H1 (cell line): ENCODE measurements at regions not wholly inside any gene's neighbourhood (a gene's known extent, or its start where the extent isn't known, plus 50 kb on each side); places are given as distances from the start of the nearest gene placed in this dataset.

ENCODE experiments used
- CTCF ChIA-PET: fragments of 300-600 bp; sonication (Branson Sonifier 250); formaldehyde crosslinking; loops from one replicate; lab custom pipeline; 2021; ENCODE audit not compliant: partially characterized antibody; lab: Charles Lee
- POLR2A ChIA-PET: fragments of 300-600 bp; sonication (Branson Sonifier 250); formaldehyde crosslinking; loops from one replicate; lab custom pipeline; 2021; ENCODE audit warnings: inconsistent platforms; ENCODE audit not compliant: partially characterized antibody; lab: Charles Lee
- DNase-seq, 2 experiments: peaks; one replicate each; pipeline versions ENCODE4 v3.0.0 to v3.0.0-alpha.2; 2010 to 2022; ENCODE audit warnings: low spot score in 2 of 2, low read depth in 1 of 2, mixed read lengths in 1 of 2
- FAIRE-seq: peaks from 2 replicates; lab custom pipeline; 2011; peaks lifted over from hg19 to GRCh38; lab: Jason Lieb, UNC
- H2AFZ ChIP-seq: 2 replicates; pipeline ENCODE4 v1.8.1; 2012; ENCODE audit warnings: low read length, inconsistent platforms
- H2AK5ac ChIP-seq: 2 replicates; pipeline ENCODE4 v1.6.1; 2013; ENCODE audit warnings: low read depth, low read length
- H2BK120ac ChIP-seq: replicated peaks from 2 replicates; pipeline ENCODE3; 2013; ENCODE audit warnings: low read depth, low read length, inconsistent platforms
- H2BK12ac ChIP-seq: 2 replicates; pipeline ENCODE4 v1.6.1; 2013; ENCODE audit warnings: low read depth, low read length
- H2BK15ac ChIP-seq: 2 replicates; pipeline ENCODE4 v1.6.1; 2013; ENCODE audit warnings: low read length
- H2BK20ac ChIP-seq: 2 replicates; pipeline ENCODE4 v1.6.1; 2013; ENCODE audit warnings: low read length
- H2BK5ac ChIP-seq: 2 replicates; pipeline ENCODE4 v1.6.1; 2013; ENCODE audit warnings: low read depth, low read length
- H3K14ac ChIP-seq: 2 replicates; pipeline ENCODE4 v1.6.1; 2013; ENCODE audit warnings: inconsistent platforms; ENCODE audit not compliant: insufficient read length
- H3K18ac ChIP-seq: 2 replicates; pipeline ENCODE4 v1.6.1; 2013; ENCODE audit warnings: low read length; ENCODE audit errors: extremely low read depth
- H3K23ac ChIP-seq: 2 replicates; pipeline ENCODE4 v1.6.1; 2013; ENCODE audit warnings: inconsistent platforms; ENCODE audit not compliant: insufficient read length
- H3K23me2 ChIP-seq: 2 replicates; pipeline ENCODE4 v1.6.1; 2013; ENCODE audit warnings: low read depth, low read length
- H3K27ac ChIP-seq: 2 replicates; pipeline ENCODE4 v1.6.1; 2011; ENCODE audit warnings: low read depth, low read length, inconsistent platforms
- H3K27me3 ChIP-seq, 4 experiments: replicated peaks in 1 of 4; 1 replicate in 1 of 4; 2 replicates in 3 of 4; pipeline versions ENCODE4 v1.6.1 to v1.8.1; 2011 to 2013; ENCODE audit warnings: low read length in 3 of 4, mild to moderate bottlenecking in 3 of 4, inconsistent platforms in 2 of 4, mixed read lengths in 2 of 4, moderate library complexity in 1 of 4; ENCODE audit not compliant: control insufficient read depth in 3 of 4, insufficient read depth in 3 of 4; ENCODE audit errors: extremely low read depth in 1 of 4
- H3K36me3 ChIP-seq, 4 experiments: 2 replicates each; pipeline versions ENCODE4 v1.6.1 to v1.8.1; 2011 to 2013; ENCODE audit warnings: mild to moderate bottlenecking in 4 of 4, low read length in 3 of 4, moderate library complexity in 2 of 4, control low read depth in 1 of 4, inconsistent platforms in 1 of 4; ENCODE audit not compliant: insufficient read depth in 4 of 4, control insufficient read depth in 2 of 4
- H3K4ac ChIP-seq: replicated peaks from 2 replicates; pipeline ENCODE3; 2013; ENCODE audit warnings: low read length, low read depth, mixed read lengths, inconsistent platforms; ENCODE audit not compliant: insufficient read length
- H3K4me1 ChIP-seq, 4 experiments: replicated peaks in 1 of 4; 1 replicate in 1 of 4; 2 replicates in 3 of 4; pipeline versions ENCODE4 v1.6.1 to v1.8.1; 2011 to 2013; ENCODE audit warnings: low read length in 3 of 4, inconsistent platforms in 2 of 4, mixed read lengths in 1 of 4; ENCODE audit not compliant: insufficient read depth in 4 of 4, control insufficient read depth in 3 of 4
- H3K4me2 ChIP-seq, 2 experiments: 2 replicates each; pipeline versions ENCODE4 v1.6.1 to v1.8.1; 2011 to 2013; ENCODE audit warnings: low read depth in 2 of 2, low read length in 2 of 2, control low read depth in 1 of 2, inconsistent platforms in 1 of 2, mild to moderate bottlenecking in 1 of 2; ENCODE audit not compliant: insufficient read depth in 1 of 2
- H3K4me3 ChIP-seq, 4 experiments: fragments of 200-600, 300-600 bp in 1 of 4; sonication (generic), shearing (Covaris generic), sonication (Bioruptor Twin) in 1 of 4; 2 replicates each; pipeline versions ENCODE4 v1.5.1 to v1.8.1; 2011 to 2016; ENCODE audit warnings: low read length in 4 of 4, low read depth in 3 of 4, control low read depth in 2 of 4, inconsistent platforms in 2 of 4, mild to moderate bottlenecking in 2 of 4, mixed read lengths in 1 of 4, moderate library complexity in 1 of 4; ENCODE audit not compliant: insufficient read depth in 2 of 4; ENCODE audit errors: extremely low read depth in 1 of 4
- H3K56ac ChIP-seq: replicated peaks from 2 replicates; pipeline ENCODE3; 2013; ENCODE audit warnings: low read depth, mild to moderate bottlenecking, mixed read lengths, low read length, inconsistent platforms; ENCODE audit not compliant: insufficient read length
- H3K79me1 ChIP-seq: 2 replicates; pipeline ENCODE4 v1.6.1; 2013; ENCODE audit warnings: low read depth, low read length, control low read depth
- H3K79me2 ChIP-seq, 2 experiments: 2 replicates each; pipeline versions ENCODE4 v1.6.1 to v1.8.1; 2012 to 2013; ENCODE audit warnings: low read length in 2 of 2, mild to moderate bottlenecking in 2 of 2, inconsistent platforms in 1 of 2; ENCODE audit not compliant: insufficient read depth in 2 of 2, control insufficient read depth in 1 of 2
- H3K9ac ChIP-seq, 4 experiments: replicated peaks in 1 of 4; 1 replicate in 1 of 4; 2 replicates in 3 of 4; pipeline versions ENCODE4 v1.6.1 to v1.8.1; 2011 to 2013; ENCODE audit warnings: low read depth in 3 of 4, low read length in 3 of 4, control low read depth in 2 of 4, mild to moderate bottlenecking in 2 of 4, moderate library complexity in 2 of 4, inconsistent platforms in 1 of 4; ENCODE audit errors: extremely low read depth in 1 of 4
- H3K9me3 ChIP-seq, 2 experiments: 2 replicates each; pipeline versions ENCODE4 v1.6.1 to v1.8.1; 2012 to 2013; ENCODE audit warnings: mild to moderate bottlenecking in 2 of 2, moderate library complexity in 2 of 2, control low read depth in 1 of 2, inconsistent platforms in 1 of 2, low read depth in 1 of 2, low read length in 1 of 2, mixed read lengths in 1 of 2; ENCODE audit not compliant: insufficient read depth in 2 of 2
- H4K20me1 ChIP-seq, 2 experiments: replicated peaks in 1 of 2; 2 replicates each; pipeline versions ENCODE3 to v1.8.1; 2011 to 2013; ENCODE audit warnings: inconsistent platforms in 2 of 2, low read length in 2 of 2, mild to moderate bottlenecking in 1 of 2; ENCODE audit not compliant: insufficient read depth in 2 of 2, control insufficient read depth in 1 of 2
- H4K5ac ChIP-seq: 2 replicates; pipeline ENCODE4 v1.6.1; 2013; ENCODE audit warnings: low read length, low read depth, mixed read lengths, inconsistent platforms; ENCODE audit not compliant: insufficient read length
- H4K8ac ChIP-seq: 2 replicates; pipeline ENCODE4 v1.8.0; 2013; ENCODE audit warnings: mild to moderate bottlenecking, moderate library complexity, low read length, inconsistent platforms; ENCODE audit not compliant: insufficient read depth; ENCODE audit errors: extremely low read depth
- H4K91ac ChIP-seq: replicated peaks from 2 replicates; pipeline ENCODE3; 2013; ENCODE audit warnings: low read length, mixed read lengths, inconsistent platforms; ENCODE audit not compliant: insufficient read length
- BACH1 ChIP-seq: IDR thresholded peaks from 2 replicates; pipeline ENCODE4 v1.6.1; 2012; ENCODE audit warnings: low read length, improper control_type of control experiment
- CHD1 ChIP-seq: IDR thresholded peaks from 2 replicates; pipeline ENCODE4 v1.6.1; 2012; ENCODE audit warnings: low read depth, low read length, improper control_type of control experiment
- CHD2 ChIP-seq: IDR thresholded peaks from 2 replicates; pipeline ENCODE4 v1.6.1; 2012; ENCODE audit warnings: low read length, improper control_type of control experiment
- CREB1 ChIP-seq: IDR thresholded peaks from 2 replicates; pipeline ENCODE4 v1.6.1; 2012; ENCODE audit warnings: inconsistent platforms
- EGR1 ChIP-seq: IDR thresholded peaks from 2 replicates; pipeline ENCODE4 v1.6.1; 2011; ENCODE audit warnings: low read depth, low read length, borderline replicate concordance
- GABPA ChIP-seq: IDR thresholded peaks from 2 replicates; pipeline ENCODE4 v1.6.1; 2011; ENCODE audit warnings: mild to moderate bottlenecking, low read length, moderate library complexity, borderline replicate concordance; ENCODE audit not compliant: insufficient read depth
- KDM5A ChIP-seq: fragments of 200-600 bp; IDR thresholded peaks from 2 replicates; pipeline ENCODE4 v1.7.1; 2012; ENCODE audit warnings: mild to moderate bottlenecking, low read length, inconsistent platforms, mixed read lengths
- NANOG ChIP-seq: IDR thresholded peaks from 2 replicates; pipeline ENCODE4 v1.6.1; 2011; ENCODE audit warnings: low read length, low read depth, mild to moderate bottlenecking, inconsistent platforms; ENCODE audit not compliant: insufficient read depth, poor library complexity, severe bottlenecking
- POLR2A ChIP-seq, 2 experiments: IDR thresholded peaks; 1 replicate in 1 of 2; 2 replicates in 1 of 2; pipeline ENCODE4 v1.6.1; 2011; ENCODE audit warnings: low read depth in 2 of 2, low read length in 2 of 2, mild to moderate bottlenecking in 2 of 2; ENCODE audit errors: control extremely low read depth in 1 of 2
- POLR2AphosphoS5 ChIP-seq: IDR thresholded peaks from 2 replicates; pipeline ENCODE4 v1.6.1; 2011; ENCODE audit warnings: low read depth, low read length
- RXRA ChIP-seq: IDR thresholded peaks from 2 replicates; pipeline ENCODE4 v1.6.1; 2011; ENCODE audit warnings: low read depth, mild to moderate bottlenecking, low read length, moderate library complexity; ENCODE audit not compliant: insufficient read depth
- SP1 ChIP-seq: IDR thresholded peaks from 2 replicates; pipeline ENCODE4 v1.6.1; 2011; ENCODE audit warnings: low read depth, low read length
- SRF ChIP-seq: IDR thresholded peaks from 2 replicates; pipeline ENCODE4 v1.6.1; 2011; ENCODE audit warnings: mild to moderate bottlenecking, low read depth, low read length, moderate library complexity
- TAF7 ChIP-seq: optimal IDR thresholded peaks from 2 replicates; pipeline ENCODE3; 2011; ENCODE audit warnings: low read depth, mild to moderate bottlenecking, inconsistent platforms, low read length, moderate library complexity, borderline replicate concordance
- WGBS, 2 experiments: shearing (Covaris generic) in 1 of 2; methylation state at CpG; one replicate each; pipeline versions ENCODE4 v1.1.6 to v1.1.7; 2013 to 2015; ENCODE audit warnings: low lambda C conversion rate in 2 of 2, mixed read lengths in 2 of 2, inconsistent platforms in 1 of 2, low coverage in 1 of 2, missing lambda C conversion rate in 1 of 2; ENCODE audit not compliant: insufficient replicate concordance in 2 of 2, insufficient coverage in 1 of 2, insufficient read length in 1 of 2; ENCODE audit errors: extremely low coverage in 1 of 2, missing lambda C conversion rate in 1 of 2; 5-methylcytosine and 5-hydroxymethylcytosine counted together

DNA sequence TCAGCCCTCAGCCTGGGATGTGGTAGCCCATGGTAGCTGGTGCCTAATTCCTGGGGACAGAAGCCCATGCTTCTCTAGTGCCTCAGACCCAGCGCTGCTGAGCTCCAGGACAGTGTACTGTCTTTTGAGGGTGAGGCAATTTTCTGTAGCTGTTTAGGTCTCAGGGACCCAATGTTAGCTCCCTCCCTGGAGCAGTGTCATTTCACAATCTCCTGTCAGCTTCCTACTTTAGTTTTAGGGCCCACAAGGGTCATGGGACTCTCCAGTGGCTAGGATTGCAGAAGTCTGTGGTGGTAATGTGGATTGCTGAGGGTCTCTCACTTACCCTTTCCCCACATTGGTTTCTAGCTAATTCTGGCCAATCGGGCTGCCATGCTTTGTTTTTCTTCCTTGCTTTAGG is 67.7 kb upstream of the CCL21 start:
- H3K9ac ChIP-seq = no peak overlapping the region
- H3K4me3 ChIP-seq = no peak overlapping the region
- no peak overlapping the region for H4K5ac ChIP-seq
- H3K27ac ChIP-seq = no peak overlapping the region
- H2BK5ac ChIP-seq = no peak overlapping the region
- WGBS, 2 experiments = 90% methylated on average over 2 of the region's 2 CpGs; no CpG with 5 or more reads in 1 of the 2 experiments
- no peak overlapping the region for H3K23ac ChIP-seq
- H3K14ac ChIP-seq = no peak overlapping the region
- no peak overlapping the region for H2BK15ac ChIP-seq
- H3K4me2 ChIP-seq = no peak overlapping the region
- H3K79me2 ChIP-seq = no peaks in the 10 kb centered on the region
- H3K23me2 ChIP-seq = no peaks in the 10 kb centered on the region
- H3K79me1 ChIP-seq = no peaks in the 10 kb centered on the region
- no peak overlapping the region for H4K91ac ChIP-seq
- CTCF ChIA-PET = interaction anchor here (0.8 kb wide), 1 partner anchor 32 kb away, joined by 5 read pairs; no protein-coding TSS in a partner anchor
- no peak overlapping the region for H2BK12ac ChIP-seq
- FAIRE-seq (no peak), DNase-seq (no peak)
- no peaks in the 10 kb centered on the region for H3K36me3 ChIP-seq
- H4K8ac ChIP-seq = no peak overlapping the region
- no peak overlapping the region for H2BK120ac ChIP-seq
- TF ChIP-seq POLR2AphosphoS5 (no peak), TAF7 (no peak), KDM5A (no peak), GABPA (no peak), EGR1 (no peak), POLR2A (IDR thresholded peaks at IDR 0.05; ENCODE audit: control extremely low read depth in 1 of 2, low read depth in 2 of 2, low read length in 2 of 2) (no peak), SRF (no peak), CHD2 (no peak), CREB1 (no peak), SP1 (no peak), BACH1 (no peak), CHD1 (no peak), RXRA (no peak), NANOG (no peak)
- no peak overlapping the region for H2AK5ac ChIP-seq
- no peak overlapping the region for H3K4ac ChIP-seq
- no peaks in the 10 kb centered on the region; a peak in 1 of 7 replicates for H3K27me3 ChIP-seq
- no peaks in the 10 kb centered on the region for H4K20me1 ChIP-seq
- H2AFZ ChIP-seq = no peak overlapping the region
- no peaks in the 10 kb centered on the region for H3K4me1 ChIP-seq
- H3K56ac ChIP-seq = no peak overlapping the region
- H2BK20ac ChIP-seq = no peak overlapping the region
- H3K18ac ChIP-seq = no peak overlapping the region
- POLR2A ChIA-PET = no interaction called here
- no peaks in the 10 kb centered on the region for H3K9me3 ChIP-seq
